ENCODE measurements at regions not wholly inside any gene's neighbourhood (a gene's known extent, or its start where the extent isn't known, plus 50 kb on each side); places are given as distances from the start of the nearest gene placed in this dataset.

DNA sequence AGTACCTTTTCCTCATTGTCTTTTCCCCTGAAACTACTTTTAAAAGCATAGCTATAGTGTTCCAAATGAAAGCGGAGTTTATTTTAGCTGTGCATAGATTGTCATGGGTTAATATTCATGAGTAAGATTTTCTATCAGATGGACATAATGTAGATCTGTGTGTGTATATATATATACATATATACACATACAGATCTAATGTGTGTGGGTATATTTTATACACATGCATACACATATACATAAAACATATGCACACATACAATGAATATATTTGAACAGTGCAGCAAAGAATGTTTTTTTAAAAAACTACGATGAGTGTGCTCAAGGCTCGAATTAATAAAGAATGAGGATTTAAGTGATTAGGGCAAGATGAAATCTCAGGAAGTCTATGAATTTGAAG lies 328.3 kb upstream of the IL12A start:
- Histone ChIP-seq H3K9me3 (ENCODE audit: control insufficient read depth in 2 of 2, insufficient read depth in 1 of 2, low read length in 1 of 2) (no peaks in the 10 kb centered on the region), H3K4me1 (ENCODE audit: control insufficient read depth in 2 of 2, insufficient read depth in 2 of 2, low read length in 2 of 2) (no peaks in the 10 kb centered on the region), H3K4me3 (ENCODE audit: low read length in 2 of 2) (no peak overlapping the region), H3K27ac (ENCODE audit: low read depth in 1 of 2, low read length in 1 of 2) (no peak overlapping the region), H3K36me3 (ENCODE audit: control insufficient read depth in 2 of 2, insufficient read depth in 2 of 2, low read length in 1 of 2) (no peaks in the 10 kb centered on the region), H3K27me3 (ENCODE audit: control insufficient read depth in 2 of 2, insufficient read depth in 1 of 2, low read length in 1 of 2) (no peaks in the 10 kb centered on the region)
- 95% methylated on average over 3 of the region's 3 CpGs for WGBS
- no peak for DNase-seq (ENCODE audit: low read depth in 6 of 9, low spot score in 9 of 9)

DNA sequence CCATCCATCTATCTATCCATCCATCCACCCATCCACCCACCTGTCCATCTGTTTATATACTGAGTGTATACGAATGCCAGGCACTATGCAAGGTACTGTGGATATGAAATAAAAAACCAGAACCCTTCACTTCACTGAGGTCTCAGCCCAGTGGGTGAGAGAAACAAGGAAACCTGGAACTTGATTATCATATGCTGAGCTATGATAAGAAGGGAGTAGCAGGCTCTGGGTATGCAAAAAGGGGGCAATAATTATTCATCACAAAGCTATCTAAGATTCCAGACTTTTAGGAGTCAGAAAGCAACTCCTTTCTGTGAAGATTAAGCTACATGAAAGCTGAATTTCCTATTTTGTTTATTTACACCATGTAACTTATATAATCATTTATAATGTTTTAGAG lies 327.7 kb upstream of the IL12A start:
- no peaks in the 10 kb centered on the region for H3K27me3 ChIP-seq (ENCODE audit: control insufficient read depth in 2 of 2, insufficient read depth in 1 of 2, low read length in 1 of 2)
- no peaks in the 10 kb centered on the region for H3K36me3 ChIP-seq (ENCODE audit: control insufficient read depth in 2 of 2, insufficient read depth in 2 of 2, low read length in 1 of 2)
- no peak overlapping the region for H3K27ac ChIP-seq (ENCODE audit: low read depth in 1 of 2, low read length in 1 of 2)
- no peaks in the 10 kb centered on the region for H3K4me1 ChIP-seq (ENCODE audit: control insufficient read depth in 2 of 2, insufficient read depth in 2 of 2, low read length in 2 of 2)
- no peaks in the 10 kb centered on the region for H3K9me3 ChIP-seq (ENCODE audit: control insufficient read depth in 2 of 2, insufficient read depth in 1 of 2, low read length in 1 of 2)
- no peak for DNase-seq (ENCODE audit: low read depth in 6 of 9, low spot score in 9 of 9)
- 90% methylated on average over 1 of the region's 1 CpG for WGBS
- no peak overlapping the region for H3K4me3 ChIP-seq (ENCODE audit: low read length in 2 of 2)

GRCh38 chr3:159662549-159662948 lies 326.1 kb upstream of the IL12A start:
- no peak overlapping the region for H3K4me3 ChIP-seq (ENCODE audit: low read length in 2 of 2)
- H3K4me1 ChIP-seq (ENCODE audit: control insufficient read depth in 2 of 2, insufficient read depth in 2 of 2, low read length in 2 of 2), result no peaks in the 10 kb centered on the region
- DNase-seq (ENCODE audit: low read depth in 6 of 9, low spot score in 9 of 9), result no peak
- H3K27me3 ChIP-seq (ENCODE audit: control insufficient read depth in 2 of 2, insufficient read depth in 1 of 2, low read length in 1 of 2), result no peaks in the 10 kb centered on the region
- H3K9me3 ChIP-seq (ENCODE audit: control insufficient read depth in 2 of 2, insufficient read depth in 1 of 2, low read length in 1 of 2), result no peaks in the 10 kb centered on the region
- H3K36me3 ChIP-seq (ENCODE audit: control insufficient read depth in 2 of 2, insufficient read depth in 2 of 2, low read length in 1 of 2), result no peaks in the 10 kb centered on the region
- H3K27ac ChIP-seq (ENCODE audit: low read depth in 1 of 2, low read length in 1 of 2), result no peak overlapping the region

DNA sequence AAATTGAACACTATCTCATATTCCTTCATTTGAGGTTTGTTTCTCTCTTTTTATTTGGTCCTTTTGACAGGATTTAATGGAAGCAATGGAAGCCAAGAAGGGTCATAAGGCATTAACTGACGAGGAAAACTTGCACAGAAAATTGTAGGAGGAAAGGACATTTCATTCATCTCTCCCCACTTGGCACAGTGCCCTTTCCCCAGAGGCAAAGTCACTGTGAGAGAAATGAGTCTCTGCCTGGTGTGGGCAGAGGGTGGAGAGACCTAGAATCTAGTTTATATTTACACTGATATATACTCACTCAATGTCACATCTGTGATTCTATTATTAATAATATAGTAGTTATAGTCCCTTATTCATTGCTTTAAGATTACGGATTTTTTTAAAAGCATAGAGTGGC lies 324.6 kb upstream of the IL12A start:
- no peak overlapping the region for H3K4me3 ChIP-seq (ENCODE audit: low read length in 2 of 2)
- no peaks in the 10 kb centered on the region for H3K27me3 ChIP-seq (ENCODE audit: control insufficient read depth in 2 of 2, insufficient read depth in 1 of 2, low read length in 1 of 2)
- H3K27ac ChIP-seq (ENCODE audit: low read depth in 1 of 2, low read length in 1 of 2), result no peak overlapping the region
- H3K9me3 ChIP-seq (ENCODE audit: control insufficient read depth in 2 of 2, insufficient read depth in 1 of 2, low read length in 1 of 2), result no peaks in the 10 kb centered on the region
- H3K4me1 ChIP-seq (ENCODE audit: control insufficient read depth in 2 of 2, insufficient read depth in 2 of 2, low read length in 2 of 2), result no peaks in the 10 kb centered on the region
- no peak for DNase-seq (ENCODE audit: low read depth in 6 of 9, low spot score in 9 of 9)
- WGBS, result 90% methylated on average over 2 of the region's 2 CpGs
- H3K36me3 ChIP-seq (ENCODE audit: control insufficient read depth in 2 of 2, insufficient read depth in 2 of 2, low read length in 1 of 2), result no peaks in the 10 kb centered on the region

DNA sequence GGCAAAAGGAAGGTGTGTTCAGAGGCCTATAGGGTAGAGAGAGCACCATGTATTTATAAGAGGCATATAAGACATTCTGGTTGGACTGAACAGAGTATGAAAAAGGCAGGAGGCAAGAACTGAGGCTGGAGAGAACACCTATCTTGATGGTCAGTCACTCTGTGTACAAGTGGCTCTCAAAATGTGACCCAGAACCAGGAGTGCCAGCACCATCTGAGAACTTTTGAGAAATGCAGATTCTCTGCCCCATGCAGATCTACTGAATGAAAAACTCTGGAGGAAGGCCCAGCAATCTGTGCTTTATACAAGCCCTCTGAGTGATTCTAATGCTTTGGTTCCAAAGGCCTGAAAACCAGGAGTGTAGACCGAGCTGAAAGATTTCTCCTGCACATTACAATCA lies 324.0 kb upstream of the IL12A start:
- WGBS, result 90% methylated on average over 1 of the region's 1 CpG
- Histone ChIP-seq H3K4me1 (ENCODE audit: control insufficient read depth in 2 of 2, insufficient read depth in 2 of 2, low read length in 2 of 2) (no peaks in the 10 kb centered on the region), H3K4me3 (ENCODE audit: low read length in 2 of 2) (no peak overlapping the region), H3K9me3 (ENCODE audit: control insufficient read depth in 2 of 2, insufficient read depth in 1 of 2, low read length in 1 of 2) (no peaks in the 10 kb centered on the region), H3K36me3 (ENCODE audit: control insufficient read depth in 2 of 2, insufficient read depth in 2 of 2, low read length in 1 of 2) (no peaks in the 10 kb centered on the region), H3K27me3 (ENCODE audit: control insufficient read depth in 2 of 2, insufficient read depth in 1 of 2, low read length in 1 of 2) (no peaks in the 10 kb centered on the region), H3K27ac (ENCODE audit: low read depth in 1 of 2, low read length in 1 of 2) (no peak overlapping the region)
- no peak for DNase-seq (ENCODE audit: low read depth in 6 of 9, low spot score in 9 of 9)

GRCh38 chr3:159667261-159667660 lies 321.4 kb upstream of the IL12A start:
- H3K4me3 ChIP-seq (ENCODE audit: low read length in 2 of 2), result no peak overlapping the region
- no peak overlapping the region for H3K27ac ChIP-seq (ENCODE audit: low read depth in 1 of 2, low read length in 1 of 2)
- WGBS, result 94% methylated on average over 4 of the region's 4 CpGs
- no peaks in the 10 kb centered on the region for H3K27me3 ChIP-seq (ENCODE audit: control insufficient read depth in 2 of 2, insufficient read depth in 1 of 2, low read length in 1 of 2)
- no peaks in the 10 kb centered on the region for H3K36me3 ChIP-seq (ENCODE audit: control insufficient read depth in 2 of 2, insufficient read depth in 2 of 2, low read length in 1 of 2)
- H3K4me1 ChIP-seq (ENCODE audit: control insufficient read depth in 2 of 2, insufficient read depth in 2 of 2, low read length in 2 of 2), result no peaks in the 10 kb centered on the region
- no peak for DNase-seq (ENCODE audit: low read depth in 6 of 9, low spot score in 9 of 9)
- no peaks in the 10 kb centered on the region for H3K9me3 ChIP-seq (ENCODE audit: control insufficient read depth in 2 of 2, insufficient read depth in 1 of 2, low read length in 1 of 2)

GRCh38 chr3:159668461-159668860 lies 320.2 kb upstream of the IL12A start:
- Histone ChIP-seq H3K27me3 (ENCODE audit: control insufficient read depth in 2 of 2, insufficient read depth in 1 of 2, low read length in 1 of 2) (no peaks in the 10 kb centered on the region), H3K9me3 (ENCODE audit: control insufficient read depth in 2 of 2, insufficient read depth in 1 of 2, low read length in 1 of 2) (no peaks in the 10 kb centered on the region), H3K4me1 (ENCODE audit: control insufficient read depth in 2 of 2, insufficient read depth in 2 of 2, low read length in 2 of 2) (no peaks in the 10 kb centered on the region), H3K36me3 (ENCODE audit: control insufficient read depth in 2 of 2, insufficient read depth in 2 of 2, low read length in 1 of 2) (no peaks in the 10 kb centered on the region), H3K4me3 (ENCODE audit: low read length in 2 of 2) (no peak overlapping the region), H3K27ac (ENCODE audit: low read depth in 1 of 2, low read length in 1 of 2) (no peak overlapping the region)
- WGBS, result 90% methylated on average over 3 of the region's 3 CpGs
- DNase-seq (ENCODE audit: low read depth in 6 of 9, low spot score in 9 of 9), result no peak

GRCh38 chr3:159668990-159669476 lies 319.6 kb upstream of the IL12A start:
- DNase-seq (ENCODE audit: low read depth in 6 of 9, low spot score in 9 of 9), result no peak
- Histone ChIP-seq H3K4me3 (ENCODE audit: low read length in 2 of 2) (no peak overlapping the region), H3K27me3 (ENCODE audit: control insufficient read depth in 2 of 2, insufficient read depth in 1 of 2, low read length in 1 of 2) (no peaks in the 10 kb centered on the region), H3K4me1 (ENCODE audit: control insufficient read depth in 2 of 2, insufficient read depth in 2 of 2, low read length in 2 of 2) (no peaks in the 10 kb centered on the region), H3K36me3 (ENCODE audit: control insufficient read depth in 2 of 2, insufficient read depth in 2 of 2, low read length in 1 of 2) (no peaks in the 10 kb centered on the region), H3K9me3 (ENCODE audit: control insufficient read depth in 2 of 2, insufficient read depth in 1 of 2, low read length in 1 of 2) (no peaks in the 10 kb centered on the region), H3K27ac (ENCODE audit: low read depth in 1 of 2, low read length in 1 of 2) (no peak overlapping the region)
- WGBS, result 66% methylated on average over 8 of the region's 8 CpGs

DNA sequence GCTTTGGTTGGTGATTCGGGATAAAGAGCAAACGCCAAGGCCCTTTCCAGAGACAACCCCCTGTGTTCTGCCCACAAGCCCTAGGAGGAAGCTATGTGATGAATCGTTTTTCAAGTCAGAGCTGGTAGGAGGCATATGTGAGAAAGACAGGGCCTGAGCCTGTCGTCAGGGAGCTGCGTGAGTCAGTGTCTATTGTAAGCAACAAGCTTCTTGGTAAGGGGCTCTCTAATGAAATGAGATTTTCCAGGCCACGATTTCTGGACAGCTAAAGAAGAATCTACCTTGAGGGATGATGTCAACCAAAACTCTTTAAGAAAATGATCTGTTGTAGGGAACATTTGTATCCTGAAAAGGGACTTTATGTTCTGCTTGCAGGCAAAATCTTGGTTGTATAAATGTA lies 318.9 kb upstream of the IL12A start:
- no peaks in the 10 kb centered on the region for H3K9me3 ChIP-seq (ENCODE audit: control insufficient read depth in 2 of 2, insufficient read depth in 1 of 2, low read length in 1 of 2)
- H3K27ac ChIP-seq (ENCODE audit: low read depth in 1 of 2, low read length in 1 of 2), result no peak overlapping the region
- H3K4me3 ChIP-seq (ENCODE audit: low read length in 2 of 2), result no peak overlapping the region
- H3K4me1 ChIP-seq (ENCODE audit: control insufficient read depth in 2 of 2, insufficient read depth in 2 of 2, low read length in 2 of 2), result no peaks in the 10 kb centered on the region
- 77% methylated on average over 6 of the region's 6 CpGs for WGBS
- no peaks in the 10 kb centered on the region for H3K27me3 ChIP-seq (ENCODE audit: control insufficient read depth in 2 of 2, insufficient read depth in 1 of 2, low read length in 1 of 2)
- no peak for DNase-seq (ENCODE audit: low read depth in 6 of 9, low spot score in 9 of 9)
- no peaks in the 10 kb centered on the region for H3K36me3 ChIP-seq (ENCODE audit: control insufficient read depth in 2 of 2, insufficient read depth in 2 of 2, low read length in 1 of 2)

All from thymus (tissue), 11 donors.